GM12873 (cell line): ENCODE measurements at regions not wholly inside any gene's neighbourhood (a gene's known extent, or its start where the extent isn't known, plus 50 kb on each side); places are given as distances from the start of the nearest gene placed in this dataset.

ENCODE experiments used
- TF ChIP-seq, protein P1 (sequence below): IDR thresholded peaks from 2 replicates; pipeline ENCODE4 v1.5.1; 2012; ENCODE audit warnings: low read depth, mild to moderate bottlenecking, moderate library complexity, low read length, control low read depth; ENCODE audit not compliant: insufficient read depth; ENCODE audit errors: missing control alignments

DNA sequence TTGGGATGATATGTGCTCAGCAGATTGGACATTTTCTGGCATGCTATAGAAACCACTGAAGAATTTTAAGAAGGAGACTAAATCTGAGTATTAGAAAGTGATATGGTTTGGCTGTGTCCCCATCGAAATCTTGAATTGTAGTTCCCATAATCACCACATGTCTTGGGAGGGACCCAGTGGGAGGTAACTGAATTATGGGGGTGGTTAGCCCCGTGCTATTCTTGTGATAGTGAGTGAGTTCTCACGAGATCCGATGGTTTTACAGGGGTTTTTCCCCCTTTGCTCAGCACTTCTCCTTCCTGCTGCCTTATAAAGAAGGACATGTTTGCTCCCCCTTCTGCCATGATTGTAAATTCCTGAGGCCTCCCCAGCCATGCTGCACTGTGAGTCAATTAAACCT is 535.9 kb upstream of the VRK2 start:
- TF ChIP-seq, protein P1, sequence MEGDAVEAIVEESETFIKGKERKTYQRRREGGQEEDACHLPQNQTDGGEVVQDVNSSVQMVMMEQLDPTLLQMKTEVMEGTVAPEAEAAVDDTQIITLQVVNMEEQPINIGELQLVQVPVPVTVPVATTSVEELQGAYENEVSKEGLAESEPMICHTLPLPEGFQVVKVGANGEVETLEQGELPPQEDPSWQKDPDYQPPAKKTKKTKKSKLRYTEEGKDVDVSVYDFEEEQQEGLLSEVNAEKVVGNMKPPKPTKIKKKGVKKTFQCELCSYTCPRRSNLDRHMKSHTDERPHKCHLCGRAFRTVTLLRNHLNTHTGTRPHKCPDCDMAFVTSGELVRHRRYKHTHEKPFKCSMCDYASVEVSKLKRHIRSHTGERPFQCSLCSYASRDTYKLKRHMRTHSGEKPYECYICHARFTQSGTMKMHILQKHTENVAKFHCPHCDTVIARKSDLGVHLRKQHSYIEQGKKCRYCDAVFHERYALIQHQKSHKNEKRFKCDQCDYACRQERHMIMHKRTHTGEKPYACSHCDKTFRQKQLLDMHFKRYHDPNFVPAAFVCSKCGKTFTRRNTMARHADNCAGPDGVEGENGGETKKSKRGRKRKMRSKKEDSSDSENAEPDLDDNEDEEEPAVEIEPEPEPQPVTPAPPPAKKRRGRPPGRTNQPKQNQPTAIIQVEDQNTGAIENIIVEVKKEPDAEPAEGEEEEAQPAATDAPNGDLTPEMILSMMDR = peak; percentile 15

DNA sequence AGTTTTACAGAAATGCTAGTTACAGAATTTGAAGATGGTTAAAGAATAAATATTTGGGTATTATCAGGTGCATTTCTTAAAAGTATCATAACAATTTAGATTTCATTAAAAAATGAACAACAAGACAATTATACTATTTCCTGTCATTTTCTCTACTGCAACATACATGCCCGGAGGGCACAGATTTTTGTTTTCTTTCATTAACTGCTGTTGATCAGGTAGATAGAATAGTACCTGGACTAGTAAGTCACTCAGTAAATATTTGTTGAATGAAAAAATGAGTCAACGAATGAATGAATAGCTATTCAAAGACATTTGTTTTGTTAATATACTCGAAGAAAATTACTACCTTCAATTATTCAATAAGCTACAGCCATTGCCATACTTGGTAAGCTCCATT is 531.2 kb upstream of the VRK2 start:
- TF ChIP-seq, protein P1 = no peak

DNA sequence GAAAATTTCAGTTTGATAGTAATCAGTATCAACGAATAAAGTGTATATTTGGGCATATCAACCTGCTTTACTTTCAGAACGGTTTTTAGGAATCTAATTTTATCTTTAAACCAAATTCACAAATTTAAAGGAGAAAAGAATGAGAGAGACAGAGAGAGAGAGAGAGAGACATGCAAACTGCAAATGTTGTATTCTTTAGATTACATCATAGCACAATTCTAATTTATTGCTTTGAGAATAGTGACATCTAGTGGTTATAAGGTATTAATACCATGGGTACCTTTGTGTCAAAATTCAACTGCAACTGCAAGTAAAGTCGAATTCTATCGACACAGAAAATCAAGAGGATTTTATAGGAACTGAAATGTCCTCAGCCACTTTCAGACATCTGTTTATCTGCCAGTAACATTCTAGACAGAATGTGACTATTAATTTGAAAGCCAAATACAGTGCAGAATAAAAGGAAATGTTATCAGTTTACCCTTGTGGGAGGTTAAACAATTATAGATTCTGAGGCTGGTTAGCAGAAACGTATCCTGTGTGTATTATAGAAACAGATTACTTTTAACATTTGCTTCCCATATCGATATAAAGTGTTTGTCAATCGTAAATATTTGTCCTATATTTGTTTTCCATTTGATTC is 529.8 kb upstream of the VRK2 start:
- TF ChIP-seq, protein P1 = peak; percentile 46

DNA sequence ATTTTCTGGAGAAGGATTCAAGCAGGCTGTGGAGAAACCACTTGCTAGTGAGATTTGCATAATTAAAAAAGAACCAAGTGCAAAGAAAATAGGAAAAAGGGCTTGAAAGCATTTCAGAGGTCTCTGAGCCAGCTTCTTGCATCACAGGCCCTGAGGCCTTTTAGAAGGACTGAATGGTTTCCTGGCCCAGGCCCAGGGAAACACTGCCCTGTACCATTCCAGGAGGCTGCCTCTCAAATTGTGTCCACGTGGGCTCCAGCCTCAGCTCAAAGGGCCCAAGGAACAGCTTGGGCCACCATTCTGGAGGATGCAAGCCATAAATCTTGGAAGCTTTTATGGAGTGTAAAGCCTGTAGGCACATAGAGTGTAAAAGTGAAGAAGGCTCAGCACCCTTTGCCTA is 523.3 kb upstream of the VRK2 start:
- TF ChIP-seq, protein P1 = no peak

DNA sequence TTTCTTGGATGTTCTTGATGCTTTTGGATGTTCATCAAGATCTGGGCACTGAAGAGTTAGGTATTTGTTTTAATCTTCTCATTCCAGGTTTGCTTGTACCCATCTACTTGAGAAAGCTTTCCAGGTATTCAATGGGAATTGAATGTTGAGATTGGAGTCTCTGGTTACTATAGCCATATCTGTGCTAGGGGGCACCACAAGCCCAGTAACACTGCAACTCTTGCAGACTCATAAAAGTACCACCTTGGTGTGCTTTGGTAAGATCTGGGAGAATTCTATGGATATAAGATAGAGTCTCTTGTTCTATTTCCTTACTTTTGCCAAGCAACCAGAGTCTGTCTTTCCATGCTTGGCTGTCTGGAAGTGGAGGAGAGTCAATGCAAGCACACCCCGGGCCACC is 518.9 kb upstream of the VRK2 start:
- TF ChIP-seq, protein P1 = no peak

DNA sequence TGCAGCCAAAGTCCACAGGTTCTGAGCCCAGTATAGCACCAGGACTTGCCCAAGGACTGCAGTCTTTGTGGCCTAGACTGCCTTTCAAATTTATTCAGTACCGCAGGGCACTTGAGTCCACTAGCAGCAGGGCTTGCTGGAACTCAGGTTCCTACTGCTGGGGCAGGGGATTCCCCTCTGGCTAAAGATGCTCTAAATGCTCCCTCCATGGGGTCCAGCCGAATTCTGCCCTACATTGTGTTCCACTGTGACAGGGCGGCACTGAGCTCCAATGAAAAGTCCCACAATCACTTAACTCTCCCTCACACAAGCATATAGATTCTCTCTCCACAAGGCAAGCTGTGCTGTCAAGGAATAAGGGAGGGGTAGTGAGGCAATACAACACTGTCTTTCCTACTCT is 518.1 kb upstream of the VRK2 start:
- TF ChIP-seq, protein P1 = no peak

DNA sequence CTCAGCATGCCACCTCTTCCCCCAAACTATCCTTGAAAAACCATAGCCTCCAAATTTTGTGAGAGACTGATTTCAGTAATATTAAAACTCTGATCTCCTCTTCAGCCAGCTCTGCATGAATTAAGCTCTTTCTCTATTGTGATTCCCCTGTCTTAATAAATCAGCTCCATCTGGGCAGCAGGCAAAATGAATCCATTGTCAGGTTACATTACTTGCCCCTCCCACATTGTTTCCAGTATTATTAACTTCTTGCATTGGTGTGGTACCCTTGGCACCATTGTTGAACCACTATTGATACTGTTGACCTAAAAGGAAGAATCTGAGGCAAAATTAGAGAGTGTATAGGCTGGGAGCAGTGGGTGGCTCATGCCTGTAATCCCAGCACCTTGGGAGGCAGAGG is 512.2 kb upstream of the VRK2 start:
- TF ChIP-seq, protein P1 = no peak
